ENCODE measurements at regions not wholly inside any gene's neighbourhood (a gene's known extent, or its start where the extent isn't known, plus 50 kb on each side); places are given as distances from the start of the nearest gene placed in this dataset.

DNA sequence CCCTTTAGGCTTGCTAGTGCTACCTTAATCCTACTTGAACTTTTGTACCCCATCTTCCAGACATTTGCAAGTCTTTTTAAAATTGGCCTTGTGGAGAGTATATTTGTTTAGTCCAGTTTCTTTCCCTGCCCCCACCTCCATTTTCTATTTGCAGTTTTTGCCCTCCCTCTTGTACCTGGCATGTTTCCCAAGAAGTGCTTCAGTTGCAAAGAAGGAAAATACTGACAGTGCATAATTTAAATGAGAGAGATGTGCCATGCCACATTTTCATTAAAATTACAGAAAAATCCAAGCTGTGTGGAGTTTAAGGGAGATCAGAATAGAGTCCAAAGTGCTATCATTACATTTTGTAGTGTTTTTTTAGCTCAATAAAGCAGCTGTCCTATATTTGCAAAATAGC lies 150.0 kb upstream of the ADGRL2 start:
- TF ChIP-seq, protein P1, sequence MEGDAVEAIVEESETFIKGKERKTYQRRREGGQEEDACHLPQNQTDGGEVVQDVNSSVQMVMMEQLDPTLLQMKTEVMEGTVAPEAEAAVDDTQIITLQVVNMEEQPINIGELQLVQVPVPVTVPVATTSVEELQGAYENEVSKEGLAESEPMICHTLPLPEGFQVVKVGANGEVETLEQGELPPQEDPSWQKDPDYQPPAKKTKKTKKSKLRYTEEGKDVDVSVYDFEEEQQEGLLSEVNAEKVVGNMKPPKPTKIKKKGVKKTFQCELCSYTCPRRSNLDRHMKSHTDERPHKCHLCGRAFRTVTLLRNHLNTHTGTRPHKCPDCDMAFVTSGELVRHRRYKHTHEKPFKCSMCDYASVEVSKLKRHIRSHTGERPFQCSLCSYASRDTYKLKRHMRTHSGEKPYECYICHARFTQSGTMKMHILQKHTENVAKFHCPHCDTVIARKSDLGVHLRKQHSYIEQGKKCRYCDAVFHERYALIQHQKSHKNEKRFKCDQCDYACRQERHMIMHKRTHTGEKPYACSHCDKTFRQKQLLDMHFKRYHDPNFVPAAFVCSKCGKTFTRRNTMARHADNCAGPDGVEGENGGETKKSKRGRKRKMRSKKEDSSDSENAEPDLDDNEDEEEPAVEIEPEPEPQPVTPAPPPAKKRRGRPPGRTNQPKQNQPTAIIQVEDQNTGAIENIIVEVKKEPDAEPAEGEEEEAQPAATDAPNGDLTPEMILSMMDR (IDR thresholded peaks at IDR 0.05; ENCODE audit: insufficient read depth, low read length, poor library complexity, severe bottlenecking), result no peak
- TF ChIP-seq EZH2phosphoT487 (conservative IDR thresholded peaks at IDR 0.05; ENCODE audit: low read length), result no peak

All from SU-DHL-6 (cell line).